Heart left ventricle (tissue), 16 donors: ENCODE measurements at regions not wholly inside any gene's neighbourhood (a gene's known extent, or its start where the extent isn't known, plus 50 kb on each side); places are given as distances from the start of the nearest gene placed in this dataset.
"Not testable (repeated sequence)": the region's sequence is repeated elsewhere in the genome, so short reads cannot be mapped to it uniquely, and the experiment has no call there.

ENCODE experiments used
- ATAC-seq, 4 donors: fragments of 200-7000 bp; cut with Tn5 transposase; one replicate each; pipeline ENCODE4 v1.9.1; 2020 to 2022; ENCODE audit warnings: moderate library complexity in 4 of 4, mild to moderate bottlenecking in 3 of 4, moderate number of reproducible peaks in 1 of 4
- DNase-seq, 5 donors: peaks; one replicate each; pipeline ENCODE4 v3.0.0-alpha.2; 2020
- H3K27ac ChIP-seq, 12 donors: fragments of 200-600 bp; sonication (generic) in 4 of 12; one replicate each; pipeline versions ENCODE4 v1.5.0 to v1.8.0; 2016 to 2022; ENCODE audit warnings: mild to moderate bottlenecking in 2 of 12
- H3K27me3 ChIP-seq, 9 donors: fragments of 200-600 bp; sonication (generic) in 2 of 9; one replicate each; pipeline versions ENCODE4 v1.5.1 to v1.8.0; 2016 to 2022; ENCODE audit warnings: mild to moderate bottlenecking in 3 of 9
- H3K36me3 ChIP-seq, 9 donors: fragments of 200-600 bp; sonication (generic) in 2 of 9; one replicate each; pipeline versions ENCODE4 v1.5.0 to v1.8.0; 2018 to 2022; ENCODE audit warnings: mild to moderate bottlenecking in 2 of 9
- H3K4me1 ChIP-seq, 12 donors: fragments of 200-600 bp; sonication (generic) in 4 of 12; one replicate each; pipeline versions ENCODE4 v1.5.0 to v1.8.0; 2016 to 2022; ENCODE audit warnings: mild to moderate bottlenecking in 3 of 12
- H3K4me3 ChIP-seq, 12 donors: fragments of 200-600 bp; sonication (generic) in 4 of 12; one replicate each; pipeline versions ENCODE4 v1.5.0 to v1.8.0; 2017 to 2022; ENCODE audit warnings: mild to moderate bottlenecking in 9 of 12, moderate library complexity in 4 of 12
- H3K9me3 ChIP-seq, 12 donors: fragments of 200-600 bp; sonication (generic) in 4 of 12; one replicate each; pipeline versions ENCODE4 v1.5.0 to v1.8.0; 2016 to 2022; ENCODE audit warnings: mild to moderate bottlenecking in 1 of 12
- CTCF ChIP-seq, 12 donors: fragments of 200-600 bp; sonication (generic) in 4 of 12; IDR thresholded peaks; one replicate each; pipeline versions ENCODE4 v1.5.0 to v1.8.0; 2018 to 2022; ENCODE audit warnings: antibody characterized with exemption in 12 of 12, mild to moderate bottlenecking in 5 of 12
- POLR2A ChIP-seq, 2 donors: fragments of 450-650 bp; IDR thresholded peaks; one replicate each; pipeline ENCODE4 v1.6.1; 2017; ENCODE audit warnings: antibody characterized with exemption in 2 of 2, mild to moderate bottlenecking in 2 of 2, moderate library complexity in 2 of 2
- WGBS, 4 donors: extraction: QIAGEN DNeasy Blood & Tissue Kit in 2 of 4; methylation state at CpG; one replicate each; pipeline versions ENCODE4 v1.1.5 to v1.1.7; 2013 to 2018; 5-methylcytosine and 5-hydroxymethylcytosine counted together
- intact Hi-C, 10 donors: fragments of 100-400 bp; cut with DNase I; formaldehyde crosslinking; loops; one replicate each; pipeline versions ENCODE4 v1.11.1 to v1.14.2; 2022
- donor health status: ischemic (EF 13 %, LVEDD 7.1; RV severe dilation, severe dysfunction).
- donor health status: healthy with polysubstance abuse.
- donor health status: DM: no; HTN: yes; CAD: no.
- donor health status: DM: no; HTN: no; CAD: no.
- donor health status: ischemic (EF 25% LVEDD 6.9; RV normal size, moderate dysfunction).
- donor health status: ischemic (EF 25% LVEDD 5.7; RV mildly dilated, moderate dysfunction).
- donor health status: healthy.
- donor health status: DM: yes; HTN: yes; CAD: no.
- donor health status: ischemic (EF 35%, LVEDD 5.7; RV mildly dilated, moderate dysfunction).
- donor health status: nonischemic (EF 11% LVEDD 7.7; RV severe dilation, severe dysfunction).
- donor health status: DM: yes; HTN: yes; CAD: no.
- donor health status: PGD.
- donor health status: ischemic (EF 29% LVEDD 5.4; RV normal size, mild dysfunction).
- donor health status: nonischemic (EF 23%, LVEDD 6.1; RV moderate dilation, normal function).

- 68 to 90% (median 72%) methylated on average over 1 of the region's 1 CpG for WGBS, 4 donors
- Histone ChIP-seq H3K27me3 (no peaks in the 10 kb centered on the region), H3K4me1 (no peaks in the 10 kb centered on the region), H3K36me3 (no peaks in the 10 kb centered on the region), H3K4me3 (no peak overlapping the region), H3K9me3 (no peaks in the 10 kb centered on the region), H3K27ac (no peak overlapping the region)
- ATAC-seq (no peak), DNase-seq (no peak)
- TF ChIP-seq POLR2A (IDR thresholded peaks at IDR 0.05) (no peak), CTCF (IDR thresholded peaks at IDR 0.05) (no peak)
- intact Hi-C loops = no loop called here
Observed at GRCh38 chrX:22585831-22586230, 313.1 kb downstream of the CBLL2 start.

GRCh38 chrX:22589845-22590244 lies 317.1 kb downstream of the CBLL2 start:
- no peak for DNase-seq
- no peaks in the 10 kb centered on the region for H3K9me3 ChIP-seq
- ATAC-seq = no peak
- WGBS, 4 donors = 65 to 79% (median 75%) methylated on average over 2 of the region's 2 CpGs
- TF ChIP-seq POLR2A (IDR thresholded peaks at IDR 0.05) (no peak), CTCF (IDR thresholded peaks at IDR 0.05) (no peak)
- no peaks in the 10 kb centered on the region for H3K27me3 ChIP-seq
- H3K4me3 ChIP-seq = no peak overlapping the region
- H3K27ac ChIP-seq = no peak overlapping the region
- intact Hi-C loops = no loop called here
- no peaks in the 10 kb centered on the region for H3K36me3 ChIP-seq
- H3K4me1 ChIP-seq = no peaks in the 10 kb centered on the region

GRCh38 chrX:22594766-22595165 lies 322.1 kb downstream of the CBLL2 start:
- 45 to 79% (median 68%) methylated on average over 2 of the region's 2 CpGs for WGBS, 4 donors

GRCh38 chrX:22603060-22603459 lies 330.3 kb downstream of the CBLL2 start:
- no peaks in the 10 kb centered on the region for H3K36me3 ChIP-seq
- peaks cover 0 to 8% (median 0%) of the 10 kb centered on the region in 12 donors for H3K9me3 ChIP-seq
- no peak for TF ChIP-seq POLR2A (IDR thresholded peaks at IDR 0.05)
- TF ChIP-seq CTCF (IDR thresholded peaks at IDR 0.05) = no peak
- no peaks in the 10 kb centered on the region for H3K4me1 ChIP-seq
- H3K4me3 ChIP-seq = no peak overlapping the region
- ATAC-seq (no peak), DNase-seq (no peak)
- 77 to 97% (median 86%) methylated on average over 5 of the region's 5 CpGs for WGBS, 4 donors
- no peaks in the 10 kb centered on the region for H3K27me3 ChIP-seq
- no peak overlapping the region for H3K27ac ChIP-seq
- intact Hi-C loops = no loop called here

More at GRCh38 chrX:22594766-22595165, 322.1 kb downstream of the CBLL2 start:
- Histone ChIP-seq H3K36me3 (no peaks in the 10 kb centered on the region), H3K27ac (no peak overlapping the region), H3K4me3 (no peak overlapping the region), H3K27me3 (no peaks in the 10 kb centered on the region), H3K9me3 (no peaks in the 10 kb centered on the region), H3K4me1 (no peaks in the 10 kb centered on the region)
- ATAC-seq (no peak), DNase-seq (no peak)
- TF ChIP-seq CTCF (IDR thresholded peaks at IDR 0.05) = no peak
- TF ChIP-seq POLR2A (IDR thresholded peaks at IDR 0.05) = no peak
- intact Hi-C loops = no loop called here

GRCh38 chrX:22609452-22609851 lies 336.7 kb downstream of the CBLL2 start:
- H3K27ac ChIP-seq, H3K27me3 ChIP-seq, DNase-seq, H3K4me1 ChIP-seq, intact Hi-C loops, H3K36me3 ChIP-seq, H3K4me3 ChIP-seq, ATAC-seq: not testable (repeated sequence)
- WGBS, 4 donors = 90 to 96% (median 93%) methylated on average over 12 to 15 of the region's 15 CpGs
- H3K9me3 ChIP-seq = peaks cover 0 to 20% (median 0%) of the 10 kb centered on the region in 12 donors
